NCI-H2196 (cell line): ENCODE measurements at regions not wholly inside any gene's neighbourhood (a gene's known extent, or its start where the extent isn't known, plus 50 kb on each side); places are given as distances from the start of the nearest gene placed in this dataset.

ENCODE experiments used
- DNase-seq: peaks from one replicate; lab custom pipeline; 2025; ENCODE audit not compliant: unreplicated experiment; lab: John Stamatoyannopoulos, UW

GRCh38 chr1:88111816-88112215, 572.3 kb upstream of the PKN2 start:
- DNase-seq = no peak

- DNase-seq = no peak
Observed at GRCh38 chr1:88117597-88117996, 566.5 kb upstream of the PKN2 start.

DNA sequence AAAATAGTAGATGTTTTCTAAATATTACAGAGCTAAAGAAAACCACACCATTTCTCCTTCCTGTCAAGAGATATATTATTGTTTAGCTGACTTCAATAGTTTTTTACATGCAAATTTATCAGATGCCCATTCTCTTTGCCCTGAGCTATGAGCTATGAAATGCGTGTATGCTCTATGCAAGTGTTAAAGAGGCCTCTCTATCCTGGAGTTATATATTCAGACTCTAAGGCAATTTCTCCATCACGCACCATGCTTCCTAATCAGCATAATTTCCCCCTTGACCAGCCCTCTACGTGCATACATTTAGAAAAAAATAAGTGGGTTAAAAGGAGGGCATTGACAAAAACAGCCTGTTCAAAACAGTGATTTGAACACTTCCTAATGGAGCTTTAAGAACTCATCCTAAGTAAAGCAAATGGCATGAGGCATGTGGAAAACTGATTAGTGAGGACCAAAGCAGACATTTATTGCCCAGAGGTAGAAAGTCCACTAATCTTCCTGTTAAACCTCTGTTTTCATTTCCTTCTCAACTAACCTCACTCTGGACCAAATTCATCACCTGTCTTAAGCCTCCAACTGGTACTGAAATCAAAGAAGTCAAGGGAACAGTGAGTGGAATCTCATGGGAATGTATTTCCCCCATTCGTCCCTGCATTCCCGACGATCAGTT, 565.8 kb upstream of the PKN2 start:
- no peak for DNase-seq

DNA sequence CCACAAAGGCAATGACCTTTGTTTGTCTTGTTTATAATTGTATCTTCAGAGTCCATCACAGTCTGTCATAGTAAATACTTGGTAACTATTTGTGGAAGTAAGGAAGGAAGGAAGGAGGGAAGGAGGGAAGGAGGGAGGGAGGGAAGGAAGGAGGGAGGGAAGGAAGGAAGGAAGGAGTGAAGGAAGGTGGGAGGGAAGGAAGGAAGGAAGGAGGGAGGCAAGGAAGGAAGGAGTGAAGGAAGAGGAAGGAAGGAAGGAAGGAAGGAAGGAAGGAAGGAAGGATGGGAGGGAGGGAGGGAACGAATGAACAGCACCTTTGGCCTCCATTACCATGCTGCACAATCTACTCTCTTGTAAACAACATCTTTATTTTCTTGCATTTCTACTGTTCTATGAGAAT, 559.5 kb upstream of the PKN2 start:
- DNase-seq = no peak

GRCh38 chr1:88126467-88126866, 557.6 kb upstream of the PKN2 start:
- DNase-seq = no peak

- DNase-seq = no peak
Observed at GRCh38 chr1:88133991-88134390, 550.1 kb upstream of the PKN2 start.

- DNase-seq = no peak
Observed at GRCh38 chr1:88134983-88135921, 548.8 kb upstream of the PKN2 start.

DNA sequence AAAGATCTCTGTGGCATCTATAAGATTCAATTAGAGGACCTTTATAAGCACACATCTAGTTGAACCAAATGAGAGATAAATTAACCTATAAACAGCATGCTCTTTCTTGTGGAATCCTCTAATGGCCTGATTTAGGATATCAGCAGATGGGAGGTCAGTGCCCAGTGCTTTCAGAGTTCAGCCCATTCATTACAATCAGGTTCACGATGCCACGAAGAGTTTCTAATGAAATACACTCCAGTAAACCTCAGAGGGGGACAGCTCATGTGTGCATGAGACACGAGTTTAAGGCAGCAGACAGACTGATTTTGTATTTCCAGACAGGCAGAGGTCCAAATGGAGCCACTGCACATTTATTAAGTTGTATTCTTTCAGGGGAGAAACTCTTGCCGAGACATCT, 544.4 kb upstream of the PKN2 start:
- no peak for DNase-seq

- no peak for DNase-seq
Observed at GRCh38 chr1:88140325-88140724, 543.7 kb upstream of the PKN2 start.

GRCh38 chr1:88141499-88142074, 542.5 kb upstream of the PKN2 start:
- no peak for DNase-seq

DNA sequence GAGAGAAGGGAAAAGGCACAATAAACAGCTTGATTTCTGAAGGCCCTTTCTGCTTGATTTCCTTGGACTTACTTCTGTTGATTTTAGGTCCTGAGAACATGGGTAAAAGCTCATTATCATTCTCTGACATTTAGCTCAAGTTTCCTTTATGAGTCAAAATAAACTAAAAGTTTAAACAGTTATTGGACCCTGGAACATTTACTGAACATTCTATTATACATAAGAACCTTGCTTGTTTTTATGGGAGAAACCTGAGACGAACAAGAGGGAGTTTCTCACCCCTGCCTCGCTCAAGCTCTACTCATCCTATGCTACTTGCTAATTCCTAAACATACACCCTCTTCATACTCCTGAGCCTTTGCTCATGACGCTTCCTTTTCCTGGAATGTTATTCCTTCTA, 538.3 kb upstream of the PKN2 start:
- no peak for DNase-seq

GRCh38 chr1:88149686-88150085, 534.4 kb upstream of the PKN2 start:
- DNase-seq = no peak

- DNase-seq = no peak
Observed at GRCh38 chr1:88150330-88150729, 533.7 kb upstream of the PKN2 start.

- no peak for DNase-seq
Observed at GRCh38 chr1:88163187-88163586, 520.9 kb upstream of the PKN2 start.

DNA sequence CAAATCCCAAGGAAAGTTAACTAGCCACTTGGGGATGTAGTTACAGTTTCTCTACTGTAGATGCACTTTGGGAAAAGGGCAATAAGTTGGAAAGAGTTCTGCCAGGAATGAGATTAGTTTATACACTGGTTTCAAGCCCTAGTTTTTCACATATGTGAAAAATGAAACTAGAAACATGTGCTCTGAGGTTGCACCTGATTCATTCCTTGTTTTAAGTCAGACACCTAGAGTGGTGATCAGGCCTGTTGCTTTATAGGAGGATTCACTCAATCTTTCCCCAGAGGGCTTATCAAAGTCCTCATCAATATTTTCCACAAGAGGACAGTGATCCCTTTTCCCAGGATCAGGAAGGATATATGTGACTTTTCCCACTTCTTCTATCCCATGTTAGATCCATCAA, 515.9 kb upstream of the PKN2 start:
- no peak for DNase-seq

DNA sequence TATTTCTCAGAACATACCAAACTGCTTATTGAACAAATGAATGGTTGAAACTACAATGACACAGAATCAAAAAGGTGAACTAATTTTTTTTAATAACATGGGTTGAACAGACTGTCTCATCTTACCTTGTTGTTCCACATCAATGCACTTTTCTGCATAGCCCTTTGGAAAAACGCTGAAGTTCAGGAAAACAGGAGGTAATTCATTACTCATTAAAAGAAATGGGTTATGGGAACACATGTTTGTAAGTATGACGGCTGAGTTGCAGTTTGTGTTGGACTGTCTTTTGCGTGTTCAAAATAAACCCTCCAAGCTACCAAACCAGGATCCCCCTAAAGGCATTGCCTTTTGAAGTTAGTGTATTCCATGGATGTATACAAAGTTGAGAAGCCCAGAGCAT, 514.9 kb upstream of the PKN2 start:
- DNase-seq = no peak

GRCh38 chr1:88169939-88170338, 514.1 kb upstream of the PKN2 start:
- DNase-seq = no peak

DNA sequence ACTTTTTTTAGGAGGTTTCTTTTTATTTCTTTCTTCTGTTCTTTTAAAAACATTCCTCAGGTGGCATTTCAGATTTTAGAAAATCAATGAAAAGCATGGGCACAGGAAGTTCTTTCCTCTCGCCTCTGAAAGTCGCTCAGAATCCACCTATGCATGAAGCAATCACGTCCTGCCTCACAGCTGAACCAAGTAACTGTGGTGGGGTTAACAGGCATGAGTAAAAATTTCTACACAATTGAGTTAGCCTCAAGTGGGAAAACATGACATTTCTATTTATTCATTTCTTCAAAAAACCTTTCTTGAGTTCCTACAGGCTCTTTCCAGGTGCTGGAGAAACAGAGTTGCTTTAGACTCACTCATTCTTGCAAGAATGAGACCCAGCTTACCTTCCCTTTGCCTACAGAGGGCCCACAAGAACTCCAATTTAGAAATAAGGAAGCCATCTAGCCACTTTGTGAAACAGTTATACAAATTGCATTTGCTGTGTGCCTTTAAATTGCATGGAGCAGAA, 508.9 kb upstream of the PKN2 start:
- no peak for DNase-seq

GRCh38 chr1:88175631-88176226, 508.3 kb upstream of the PKN2 start:
- no peak for DNase-seq

- no peak for DNase-seq
Observed at GRCh38 chr1:88179943-88180342, 504.1 kb upstream of the PKN2 start.

- DNase-seq = peak; percentile 56
Observed at GRCh38 chr1:88180449-88181108, 503.5 kb upstream of the PKN2 start.
